Ishikawa (cell line): ENCODE measurements at regions not wholly inside any gene's neighbourhood (a gene's known extent, or its start where the extent isn't known, plus 50 kb on each side); places are given as distances from the start of the nearest gene placed in this dataset.

Source experiments
- EP300 ChIP-seq: IDR thresholded peaks from 2 replicates; pipeline ENCODE4 v1.6.1; 2012; ENCODE audit warnings: borderline replicate concordance
- RAD21 ChIP-seq: IDR thresholded peaks from 2 replicates; pipeline ENCODE4 v1.6.1; 2012; ENCODE audit warnings: low read depth
- TAF1 ChIP-seq: IDR thresholded peaks from 2 replicates; pipeline ENCODE4 v1.6.1; 2012; ENCODE audit warnings: low read depth, mild to moderate bottlenecking
- TCF12 ChIP-seq: IDR thresholded peaks from 2 replicates; pipeline ENCODE4 v1.6.1; 2012; ENCODE audit warnings: low read depth
- TF ChIP-seq, protein P1 (sequence below): IDR thresholded peaks from 2 replicates; pipeline ENCODE4 v1.6.1; 2012; ENCODE audit warnings: low read depth, mild to moderate bottlenecking
- TF ChIP-seq, protein P2 (sequence below): IDR thresholded peaks from 2 replicates; pipeline ENCODE4 v1.6.1; 2012
- TF ChIP-seq, protein P3 (sequence below): IDR thresholded peaks from 2 replicates; pipeline ENCODE4 v1.6.1; 2012

DNA sequence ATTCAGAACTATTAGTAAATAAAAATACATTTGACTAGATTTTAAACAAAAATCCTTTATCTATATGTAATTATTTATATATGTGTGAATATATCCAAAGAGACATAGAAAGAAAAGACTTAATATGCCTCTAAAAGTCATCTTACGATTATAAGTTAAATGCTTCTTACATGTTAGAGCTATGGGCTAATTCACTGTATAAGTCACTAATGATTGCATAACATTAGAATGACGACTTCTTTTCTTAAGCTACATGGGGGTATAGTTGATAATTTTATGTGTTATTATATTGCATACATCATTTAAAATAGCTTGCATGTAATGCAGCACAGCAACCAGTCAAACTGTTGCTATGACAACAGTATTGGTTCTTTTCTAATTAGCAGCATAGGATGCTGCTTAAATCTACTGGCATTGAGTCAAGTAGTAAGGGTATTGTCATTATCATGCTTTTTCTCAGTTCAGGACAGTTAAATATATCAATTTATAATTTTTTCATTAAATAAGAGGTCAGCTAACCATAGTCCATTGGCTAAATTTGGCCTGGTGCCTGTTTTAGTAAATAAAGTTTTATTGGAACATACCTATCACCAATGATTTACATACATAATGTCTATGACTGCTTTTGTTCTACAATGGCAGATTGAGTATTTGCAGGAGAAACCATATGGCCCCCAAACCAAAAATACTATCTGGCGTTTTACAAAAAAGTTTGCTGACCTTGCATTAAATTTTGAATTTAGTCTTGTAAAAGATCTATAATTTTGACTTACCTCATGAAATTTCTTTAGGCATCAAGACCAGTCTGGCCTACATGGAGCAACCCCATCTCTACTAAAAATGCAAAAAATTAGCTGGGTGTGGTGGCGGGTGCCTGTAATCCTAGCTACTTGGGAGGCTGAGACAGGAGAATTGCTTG lies 207.7 kb upstream of the ZSWIM2 start:
- TF ChIP-seq, protein P1, sequence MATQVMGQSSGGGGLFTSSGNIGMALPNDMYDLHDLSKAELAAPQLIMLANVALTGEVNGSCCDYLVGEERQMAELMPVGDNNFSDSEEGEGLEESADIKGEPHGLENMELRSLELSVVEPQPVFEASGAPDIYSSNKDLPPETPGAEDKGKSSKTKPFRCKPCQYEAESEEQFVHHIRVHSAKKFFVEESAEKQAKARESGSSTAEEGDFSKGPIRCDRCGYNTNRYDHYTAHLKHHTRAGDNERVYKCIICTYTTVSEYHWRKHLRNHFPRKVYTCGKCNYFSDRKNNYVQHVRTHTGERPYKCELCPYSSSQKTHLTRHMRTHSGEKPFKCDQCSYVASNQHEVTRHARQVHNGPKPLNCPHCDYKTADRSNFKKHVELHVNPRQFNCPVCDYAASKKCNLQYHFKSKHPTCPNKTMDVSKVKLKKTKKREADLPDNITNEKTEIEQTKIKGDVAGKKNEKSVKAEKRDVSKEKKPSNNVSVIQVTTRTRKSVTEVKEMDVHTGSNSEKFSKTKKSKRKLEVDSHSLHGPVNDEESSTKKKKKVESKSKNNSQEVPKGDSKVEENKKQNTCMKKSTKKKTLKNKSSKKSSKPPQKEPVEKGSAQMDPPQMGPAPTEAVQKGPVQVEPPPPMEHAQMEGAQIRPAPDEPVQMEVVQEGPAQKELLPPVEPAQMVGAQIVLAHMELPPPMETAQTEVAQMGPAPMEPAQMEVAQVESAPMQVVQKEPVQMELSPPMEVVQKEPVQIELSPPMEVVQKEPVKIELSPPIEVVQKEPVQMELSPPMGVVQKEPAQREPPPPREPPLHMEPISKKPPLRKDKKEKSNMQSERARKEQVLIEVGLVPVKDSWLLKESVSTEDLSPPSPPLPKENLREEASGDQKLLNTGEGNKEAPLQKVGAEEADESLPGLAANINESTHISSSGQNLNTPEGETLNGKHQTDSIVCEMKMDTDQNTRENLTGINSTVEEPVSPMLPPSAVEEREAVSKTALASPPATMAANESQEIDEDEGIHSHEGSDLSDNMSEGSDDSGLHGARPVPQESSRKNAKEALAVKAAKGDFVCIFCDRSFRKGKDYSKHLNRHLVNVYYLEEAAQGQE = no peak
- TF ChIP-seq, protein P2, sequence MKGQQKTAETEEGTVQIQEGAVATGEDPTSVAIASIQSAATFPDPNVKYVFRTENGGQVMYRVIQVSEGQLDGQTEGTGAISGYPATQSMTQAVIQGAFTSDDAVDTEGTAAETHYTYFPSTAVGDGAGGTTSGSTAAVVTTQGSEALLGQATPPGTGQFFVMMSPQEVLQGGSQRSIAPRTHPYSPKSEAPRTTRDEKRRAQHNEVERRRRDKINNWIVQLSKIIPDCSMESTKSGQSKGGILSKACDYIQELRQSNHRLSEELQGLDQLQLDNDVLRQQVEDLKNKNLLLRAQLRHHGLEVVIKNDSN = no peak
- TF ChIP-seq RAD21 (no peak), EP300 (no peak), TAF1 (no peak), TCF12 (no peak)
- TF ChIP-seq, protein P3, sequence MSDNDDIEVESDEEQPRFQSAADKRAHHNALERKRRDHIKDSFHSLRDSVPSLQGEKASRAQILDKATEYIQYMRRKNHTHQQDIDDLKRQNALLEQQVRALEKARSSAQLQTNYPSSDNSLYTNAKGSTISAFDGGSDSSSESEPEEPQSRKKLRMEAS = no peak
